GM13977 (cell line): ENCODE measurements at regions not wholly inside any gene's neighbourhood (a gene's known extent, or its start where the extent isn't known, plus 50 kb on each side); places are given as distances from the start of the nearest gene placed in this dataset.

Experiments used
- DNase-seq: peaks from one replicate; pipeline ENCODE4 v3.0.0; 2012; ENCODE audit warnings: low spot score
- CTCF ChIP-seq: IDR thresholded peaks from 2 replicates; pipeline ENCODE4 v1.5.1; 2012; ENCODE audit warnings: mild to moderate bottlenecking, control low read depth; ENCODE audit not compliant: insufficient read depth; ENCODE audit errors: extremely low read depth, missing control alignments
- in situ Hi-C: fragments of 300-500 bp; cut with MboI; formaldehyde crosslinking; loops from one replicate; pipeline ENCODE4 v1.12.0; 2022; ENCODE audit warnings: low sequenced_read_pairs, low pct_unique_long_range_greater_than_20kb, mixed read lengths, inconsistent platforms; ENCODE audit not compliant: unreplicated experiment

- no peak for DNase-seq
These were observed 674.3 kb upstream of the REG3G start for GRCh38 chr2:78351208-78351607.

DNA sequence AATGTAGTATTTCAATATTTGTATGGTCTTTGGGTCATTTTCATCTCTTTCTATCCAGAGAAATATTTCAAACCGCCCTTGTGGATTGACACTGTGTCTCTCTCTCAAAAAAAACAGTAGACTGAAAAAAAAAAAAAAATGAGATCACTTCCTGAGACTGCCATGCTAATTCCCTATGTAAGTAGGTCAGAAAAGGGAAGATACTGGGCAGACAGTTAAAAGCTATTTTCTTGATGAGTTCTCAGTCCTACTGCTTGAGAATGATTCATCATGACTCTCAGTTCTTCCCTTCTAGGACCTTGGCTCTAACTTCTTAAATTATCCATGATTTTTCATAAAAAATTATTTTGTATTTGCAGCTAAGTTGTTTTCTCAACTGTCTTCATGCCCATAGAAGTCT lies 672.3 kb upstream of the REG3G start:
- TF ChIP-seq CTCF: no peak
- in situ Hi-C loops: no loop called here
- DNase-seq: no peak

More at GRCh38 chr2:78351208-78351607, 674.3 kb upstream of the REG3G start:
- in situ Hi-C loops: no loop called here
- TF ChIP-seq CTCF: no peak

DNA sequence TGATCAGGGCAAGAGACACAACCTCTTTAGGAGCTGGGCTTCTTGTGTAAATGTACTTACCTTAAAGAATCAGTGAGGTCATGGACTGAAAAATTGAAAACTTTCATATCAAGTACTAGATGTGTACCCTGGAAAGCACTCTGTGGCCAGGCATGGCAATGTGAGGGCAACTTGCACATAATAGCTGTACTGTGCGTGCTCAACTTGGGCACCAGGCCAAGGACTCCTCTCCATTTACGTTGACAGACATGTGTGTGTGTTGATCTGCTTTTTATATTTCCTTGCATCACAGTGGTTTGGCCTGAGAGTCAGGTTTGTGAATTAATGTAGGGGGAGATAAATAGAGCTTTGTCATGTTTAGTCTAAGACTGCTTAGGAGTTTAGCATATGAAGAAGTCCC lies 669.5 kb upstream of the REG3G start:
- no peak for TF ChIP-seq CTCF
- in situ Hi-C loops: no loop called here
- DNase-seq: no peak

DNA sequence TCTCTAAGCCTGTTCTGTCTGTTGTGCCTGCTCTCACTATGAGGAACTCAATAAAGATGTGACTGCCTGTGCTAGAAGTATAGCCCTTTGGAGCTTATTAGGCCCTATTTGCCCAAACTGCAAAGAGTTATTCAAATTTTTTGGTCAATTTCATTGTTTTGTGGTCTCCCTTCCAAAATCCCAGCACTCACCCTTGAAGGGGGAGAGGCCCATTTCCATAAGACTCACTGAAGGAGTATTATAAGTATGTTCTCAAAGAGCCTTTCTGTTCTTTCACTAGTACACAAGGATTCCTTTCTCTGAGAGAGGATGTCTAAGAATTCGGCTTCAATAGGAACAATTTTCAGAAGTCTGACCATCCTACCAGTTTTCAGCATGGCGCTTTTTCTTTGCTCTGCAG lies 641.9 kb upstream of the REG3G start:
- no peak for DNase-seq
- in situ Hi-C loops: no loop called here
- no peak for TF ChIP-seq CTCF

GRCh38 chr2:78397198-78397597 lies 628.3 kb upstream of the REG3G start:
- in situ Hi-C loops: no loop called here
- DNase-seq: no peak
- TF ChIP-seq CTCF: no peak

DNA sequence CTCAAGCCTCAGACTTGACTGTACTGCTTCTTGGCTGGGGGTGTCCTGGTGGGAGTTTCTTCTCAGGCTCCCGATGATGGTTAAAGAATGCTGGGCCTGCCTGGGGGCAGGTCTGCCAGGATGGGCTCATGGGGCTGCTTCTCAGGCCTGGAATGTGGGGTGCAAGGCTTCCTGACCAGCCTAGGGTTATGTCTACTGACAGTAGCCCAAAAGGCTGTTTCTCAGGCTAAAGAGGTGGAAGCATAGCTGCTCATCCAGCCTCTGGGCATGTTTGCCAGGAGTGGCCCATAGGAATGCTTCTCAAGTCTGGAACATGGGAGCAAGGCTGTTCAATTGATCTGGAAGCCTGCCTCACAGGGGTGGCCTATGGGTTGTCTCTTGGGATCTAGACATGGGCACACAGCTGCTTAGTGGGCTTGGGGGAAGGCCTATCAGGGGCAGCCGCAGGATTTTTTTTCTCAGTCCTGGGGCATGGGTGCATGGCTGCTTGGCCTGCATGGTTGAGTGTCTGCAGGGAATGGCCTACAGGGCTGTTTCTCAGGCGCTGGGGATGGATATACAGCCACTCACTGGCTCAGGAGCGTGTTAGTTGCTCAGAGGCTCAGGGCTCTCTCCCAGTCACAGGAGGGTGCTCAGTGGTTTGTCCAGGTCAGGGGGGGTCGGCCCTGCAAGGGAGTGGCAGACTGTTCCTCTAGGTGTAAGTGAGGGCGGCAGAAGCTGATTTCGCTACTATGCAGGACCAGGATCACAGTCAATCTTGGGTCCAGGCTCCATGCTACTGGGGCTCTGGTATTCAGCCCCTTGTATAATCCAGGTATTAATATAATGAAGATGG lies 617.3 kb upstream of the REG3G start:
- in situ Hi-C loops: no loop called here
- no peak for TF ChIP-seq CTCF
- DNase-seq: no peak
